H9 (cell line): ENCODE measurements at regions not wholly inside any gene's neighbourhood (a gene's known extent, or its start where the extent isn't known, plus 50 kb on each side); places are given as distances from the start of the nearest gene placed in this dataset.

Experiments
- DNase-seq: peaks from one replicate; pipeline ENCODE4 v3.0.0-alpha.2; 2017
- H2AFZ ChIP-seq: one replicate; pipeline ENCODE4 v1.6.1; 2013; ENCODE audit warnings: mild to moderate bottlenecking, low read length, control low read depth, moderate library complexity
- H2AK5ac ChIP-seq: 2 replicates; pipeline ENCODE4 v1.6.1; 2013; ENCODE audit warnings: low read length, control low read depth, mixed read lengths; ENCODE audit not compliant: insufficient read length
- H2BK120ac ChIP-seq: one replicate; pipeline ENCODE4 v1.6.1; 2013; ENCODE audit warnings: low read depth, mild to moderate bottlenecking, low read length, control low read depth, inconsistent platforms; ENCODE audit not compliant: poor library complexity, severe bottlenecking
- H2BK12ac ChIP-seq: 2 replicates; pipeline ENCODE4 v1.6.1; 2013; ENCODE audit warnings: low read length, control low read depth, mixed read lengths, low read depth; ENCODE audit not compliant: insufficient read length
- H2BK15ac ChIP-seq: 2 replicates; pipeline ENCODE4 v1.6.1; 2013; ENCODE audit warnings: low read depth, low read length, control low read depth
- H2BK20ac ChIP-seq: one replicate; pipeline ENCODE4 v1.6.1; 2013; ENCODE audit warnings: low read depth, mild to moderate bottlenecking, low read length, control low read depth, inconsistent platforms; ENCODE audit not compliant: poor library complexity, severe bottlenecking
- H2BK5ac ChIP-seq: 2 replicates; pipeline ENCODE4 v1.6.1; 2013; ENCODE audit warnings: low read length, control low read depth, mixed read lengths; ENCODE audit not compliant: insufficient read length
- H3K14ac ChIP-seq: 2 replicates; pipeline ENCODE4 v1.6.1; 2013; ENCODE audit warnings: low read length, control low read depth; ENCODE audit not compliant: insufficient read depth
- H3K18ac ChIP-seq: 2 replicates; pipeline ENCODE4 v1.6.1; 2013; ENCODE audit warnings: low read depth, mild to moderate bottlenecking, mixed read lengths, low read length, control low read depth; ENCODE audit not compliant: insufficient read length
- H3K23ac ChIP-seq: 2 replicates; pipeline ENCODE4 v1.6.1; 2013; ENCODE audit warnings: low read length, control low read depth, mixed read lengths, low read depth; ENCODE audit not compliant: insufficient read length
- H3K23me2 ChIP-seq: 2 replicates; pipeline ENCODE4 v1.6.1; 2013; ENCODE audit warnings: low read depth, mild to moderate bottlenecking, mixed read lengths, low read length, control low read depth; ENCODE audit not compliant: insufficient read length, poor library complexity, severe bottlenecking
- H3K27ac ChIP-seq: 2 replicates; pipeline ENCODE4 v1.5.1; 2013; ENCODE audit warnings: low read length, control low read depth, mixed read lengths, low read depth; ENCODE audit not compliant: insufficient read length
- H3K27me3 ChIP-seq: 2 replicates; pipeline ENCODE4 v1.6.1; 2013; ENCODE audit warnings: low read length, control low read depth, inconsistent platforms; ENCODE audit not compliant: insufficient read depth
- H3K4ac ChIP-seq: 2 replicates; pipeline ENCODE4 v1.6.1; 2013; ENCODE audit warnings: low read depth, mild to moderate bottlenecking, control low read depth, inconsistent platforms, low read length, moderate library complexity
- H3K4me1 ChIP-seq: 2 replicates; pipeline ENCODE4 v1.6.1; 2013; ENCODE audit warnings: low read length, control low read depth, inconsistent platforms; ENCODE audit not compliant: insufficient read depth
- H3K4me2 ChIP-seq: 2 replicates; pipeline ENCODE4 v1.6.1; 2013; ENCODE audit warnings: low read length, control low read depth, mixed read lengths; ENCODE audit not compliant: insufficient read length, insufficient read depth
- H3K56ac ChIP-seq: 2 replicates; pipeline ENCODE4 v1.6.1; 2013; ENCODE audit warnings: low read depth, mild to moderate bottlenecking, mixed read lengths, low read length, control low read depth; ENCODE audit not compliant: insufficient read length
- H3K79me1 ChIP-seq: 2 replicates; pipeline ENCODE4 v1.6.1; 2013; ENCODE audit warnings: low read depth, mild to moderate bottlenecking, moderate library complexity, low read length, control low read depth, inconsistent platforms; ENCODE audit not compliant: insufficient read depth, poor library complexity, severe bottlenecking
- H3K79me2 ChIP-seq: 2 replicates; pipeline ENCODE4 v1.6.1; 2013; ENCODE audit warnings: low read length, control low read depth, inconsistent platforms; ENCODE audit not compliant: insufficient read depth
- H3K9ac ChIP-seq: 2 replicates; pipeline ENCODE4 v1.6.1; 2013; ENCODE audit warnings: low read length, control low read depth, mixed read lengths; ENCODE audit not compliant: insufficient read length; ENCODE audit errors: extremely low read depth
- H3K9me3 ChIP-seq: one replicate; pipeline ENCODE4 v1.6.1; 2013; ENCODE audit warnings: low read depth, low read length, inconsistent platforms; ENCODE audit not compliant: control insufficient read depth
- H3T11ph ChIP-seq: one replicate; pipeline ENCODE4 v1.6.1; 2013; ENCODE audit warnings: mild to moderate bottlenecking, low read length, control low read depth, inconsistent platforms
- H4K20me1 ChIP-seq: one replicate; pipeline ENCODE4 v1.6.1; 2013; ENCODE audit not compliant: control insufficient read depth, insufficient read length, insufficient read depth
- H4K5ac ChIP-seq: 2 replicates; pipeline ENCODE4 v1.6.1; 2013; ENCODE audit warnings: low read depth, mild to moderate bottlenecking, mixed read lengths, low read length, control low read depth; ENCODE audit not compliant: insufficient read length
- H4K8ac ChIP-seq: replicated peaks from 2 replicates; pipeline ENCODE4 v1.6.1; 2013; ENCODE audit warnings: low read length, control low read depth, mixed read lengths, low read depth; ENCODE audit not compliant: insufficient read length
- H4K91ac ChIP-seq: 2 replicates; pipeline ENCODE4 v1.6.1; 2013; ENCODE audit warnings: low read depth, mild to moderate bottlenecking, moderate library complexity, mixed read lengths, low read length, control low read depth; ENCODE audit not compliant: insufficient read length
- H3K27ac Mint-ChIP-seq, 3 experiments: 2 replicates in 2 of 3; 3 replicates in 1 of 3; pipeline ENCODE4 v1.8.0; 2020 to 2021; ENCODE audit warnings: mixed read lengths in 3 of 3, mild to moderate bottlenecking in 1 of 3, moderate library complexity in 1 of 3
- H3K27me3 Mint-ChIP-seq: 2 replicates; pipeline ENCODE4 v1.8.0; 2021; ENCODE audit warnings: low read depth, mild to moderate bottlenecking, moderate library complexity, mixed read lengths
- H3K36me3 Mint-ChIP-seq, 3 experiments: 2 replicates in 2 of 3; 3 replicates in 1 of 3; pipeline ENCODE4 v1.8.0; 2020 to 2021; ENCODE audit warnings: low read depth in 3 of 3, mixed read lengths in 3 of 3; ENCODE audit not compliant: insufficient read depth in 1 of 3
- H3K4me1 Mint-ChIP-seq, 2 experiments: 2 replicates each; pipeline ENCODE4 v1.8.0; 2020; ENCODE audit warnings: mixed read lengths in 2 of 2
- H3K4me3 Mint-ChIP-seq, 2 experiments: 2 replicates in 1 of 2; 3 replicates in 1 of 2; pipeline ENCODE4 v1.8.0; 2020 to 2021; ENCODE audit warnings: mild to moderate bottlenecking in 2 of 2, mixed read lengths in 2 of 2, moderate library complexity in 1 of 2
- H3K9me3 Mint-ChIP-seq, 2 experiments: 2 replicates in 1 of 2; 3 replicates in 1 of 2; pipeline ENCODE4 v1.8.0; 2020; ENCODE audit warnings: mild to moderate bottlenecking in 2 of 2, mixed read lengths in 2 of 2, moderate library complexity in 1 of 2
- CTCF ChIP-seq: fragments of 200-600 bp; sonication (generic); conservative IDR thresholded peaks from 3 replicates; pipeline ENCODE4 v1.8.0; 2021; ENCODE audit warnings: antibody characterized with exemption, mild to moderate bottlenecking
- WGBS: extraction: QIAGEN DNeasy Blood & Tissue Kit; methylation state at CpG from one replicate; pipeline ENCODE4 v1.1.7; 2013; ENCODE audit warnings: missing lambda C conversion rate, low lambda C conversion rate, mixed read lengths; ENCODE audit not compliant: insufficient read length; ENCODE audit errors: extremely low coverage; 5-methylcytosine and 5-hydroxymethylcytosine counted together

- H3K27ac Mint-ChIP-seq = no peak overlapping the region
These were observed 296.9 kb upstream of the CHRNA7 start for GRCh38 chr15:31733424-31733823.

More at GRCh38 chr15:31733424-31733823, 296.9 kb upstream of the CHRNA7 start:
- Histone ChIP-seq H3K79me1 (no peaks in the 10 kb centered on the region), H4K20me1 (no peaks in the 10 kb centered on the region), H4K91ac (no peak overlapping the region), H3K4me2 (no peak overlapping the region), H3K4ac (no peak overlapping the region), H2BK15ac (no peak overlapping the region), H3K23ac (no peak overlapping the region), H4K5ac (no peak overlapping the region), H2AFZ (no peak overlapping the region), H2BK20ac (no peak overlapping the region), H3K27ac (no peak overlapping the region), H3K23me2 (no peaks in the 10 kb centered on the region), H3K4me1 (no peaks in the 10 kb centered on the region), H2BK120ac (no peak overlapping the region), H3K18ac (no peak overlapping the region), H2BK5ac (no peak overlapping the region), H3K9me3 (no peaks in the 10 kb centered on the region), H3T11ph (no peak overlapping the region), H4K8ac (no peak overlapping the region), H2BK12ac (no peak overlapping the region), H3K14ac (no peak overlapping the region), H3K9ac (no peak overlapping the region), H3K56ac (no peak overlapping the region), H3K27me3 (no peaks in the 10 kb centered on the region), H2AK5ac (no peak overlapping the region), H3K79me2 (no peaks in the 10 kb centered on the region)
- no CpG with 5 or more reads among the region's 4 CpGs for WGBS
- Mint-ChIP-seq H3K4me3 (no peak overlapping the region), H3K9me3 (peaks cover 0 to 9% of the 10 kb centered on the region in 2 experiments; a peak in 3 of 5 replicates), H3K27me3 (no peaks in the 10 kb centered on the region; the same call in none of the 2 replicates), H3K4me1 (peaks cover 0 to 4% of the 10 kb centered on the region in 2 experiments; a peak in 2 of 4 replicates), H3K36me3 (no peaks in the 10 kb centered on the region)
- DNase-seq = no peak
- TF ChIP-seq CTCF = no peak
